TTC549 (cell line): ENCODE measurements at regions not wholly inside any gene's neighbourhood (a gene's known extent, or its start where the extent isn't known, plus 50 kb on each side); places are given as distances from the start of the nearest gene placed in this dataset.

Source experiments
- FAIRE-seq: peaks from 2 replicates; lab custom pipeline; 2012; peaks lifted over from hg19 to GRCh38; lab: Jason Lieb, UNC

DNA sequence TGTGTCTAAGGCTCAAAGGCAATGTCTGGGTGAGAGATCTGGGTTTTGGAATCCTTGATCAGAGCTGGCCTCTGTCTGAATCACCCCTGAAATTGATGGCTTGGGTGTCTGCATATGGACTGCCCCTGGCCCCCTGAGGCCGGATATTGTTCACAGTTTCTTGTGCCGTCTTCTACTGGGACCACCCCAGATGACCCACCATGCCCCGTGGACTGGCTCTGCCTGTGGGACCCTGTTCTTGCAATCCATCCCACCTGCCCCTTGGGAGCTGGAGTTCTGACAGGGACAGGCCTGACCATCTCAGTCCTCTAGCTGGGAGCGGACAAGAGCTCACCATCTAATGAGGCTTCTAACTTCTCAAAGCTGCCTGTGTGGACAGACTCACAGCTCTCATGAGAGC, 119.9 kb downstream of the FAM43A start:
- FAIRE-seq = no peak

DNA sequence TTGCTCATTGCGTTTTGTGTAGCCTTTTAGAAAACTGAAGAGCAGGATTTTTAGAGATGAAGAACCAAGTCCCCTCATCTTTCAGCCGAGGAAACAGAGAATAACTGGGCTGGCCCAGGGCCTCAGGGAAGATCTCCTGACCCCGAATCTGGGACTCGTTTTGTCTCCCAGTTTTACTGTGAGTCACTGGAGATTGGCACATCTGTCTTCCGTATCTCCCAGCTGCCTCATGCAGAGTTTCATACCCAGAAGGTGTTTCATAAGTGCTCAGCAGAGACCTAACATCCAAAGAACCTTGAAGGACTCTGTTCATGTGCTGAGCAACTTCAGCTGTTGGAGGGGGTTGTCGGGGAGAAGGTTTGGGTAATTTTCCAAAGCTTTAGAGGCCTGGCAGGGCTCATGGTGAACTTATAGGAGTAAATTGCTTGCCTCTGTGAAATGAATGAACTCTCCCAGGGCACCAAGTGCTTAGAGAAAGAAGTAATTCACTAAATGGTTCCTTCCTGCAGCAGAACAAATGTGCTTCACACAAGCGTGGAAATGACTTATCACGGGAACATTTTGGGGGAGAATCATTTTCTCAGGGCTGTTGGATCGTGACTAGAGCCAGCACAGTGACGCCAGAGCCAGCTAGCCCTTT, 121.4 kb downstream of the FAM43A start:
- no peak for FAIRE-seq

DNA sequence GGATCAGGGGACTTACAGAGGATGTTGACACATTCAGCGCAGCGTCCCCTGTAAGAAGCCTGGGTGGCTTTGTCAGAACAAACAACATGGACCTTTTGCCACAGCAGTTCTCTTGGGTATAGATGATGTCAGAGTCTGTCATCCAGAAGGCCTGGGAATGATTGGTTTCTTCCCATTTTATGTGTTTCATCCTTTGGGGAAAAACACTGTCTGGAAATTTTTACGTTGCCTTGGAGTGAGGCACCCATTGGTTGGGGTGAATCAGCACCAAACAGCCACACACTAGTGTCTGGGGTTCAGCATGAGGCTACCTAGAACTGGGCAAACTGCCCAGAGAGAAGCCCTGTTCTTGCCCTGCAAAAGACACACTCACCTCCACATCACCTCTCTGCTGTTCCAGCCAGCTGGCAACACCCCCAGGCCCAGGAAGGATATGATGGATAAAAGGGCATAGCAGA, 123.0 kb downstream of the FAM43A start:
- FAIRE-seq = no peak

DNA sequence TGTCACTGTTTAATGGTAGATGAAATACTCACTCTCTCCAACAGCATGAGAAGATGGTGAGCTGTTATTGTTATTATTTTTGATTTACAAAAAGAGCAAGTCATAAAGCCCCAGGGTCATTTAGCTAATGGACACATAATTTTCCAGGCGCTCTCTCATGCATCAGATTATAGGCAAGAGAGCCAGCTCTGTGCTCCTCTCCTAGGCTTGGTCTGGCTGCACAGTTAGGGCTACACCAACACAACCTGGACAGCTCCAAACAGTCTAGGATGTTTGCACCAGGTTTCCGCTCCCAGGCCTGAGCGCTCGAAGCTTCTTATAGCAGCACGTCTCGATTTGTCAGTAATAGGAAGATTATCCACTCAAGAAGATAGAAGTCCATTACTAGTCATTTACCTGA, 123.7 kb downstream of the FAM43A start:
- FAIRE-seq = no peak

DNA sequence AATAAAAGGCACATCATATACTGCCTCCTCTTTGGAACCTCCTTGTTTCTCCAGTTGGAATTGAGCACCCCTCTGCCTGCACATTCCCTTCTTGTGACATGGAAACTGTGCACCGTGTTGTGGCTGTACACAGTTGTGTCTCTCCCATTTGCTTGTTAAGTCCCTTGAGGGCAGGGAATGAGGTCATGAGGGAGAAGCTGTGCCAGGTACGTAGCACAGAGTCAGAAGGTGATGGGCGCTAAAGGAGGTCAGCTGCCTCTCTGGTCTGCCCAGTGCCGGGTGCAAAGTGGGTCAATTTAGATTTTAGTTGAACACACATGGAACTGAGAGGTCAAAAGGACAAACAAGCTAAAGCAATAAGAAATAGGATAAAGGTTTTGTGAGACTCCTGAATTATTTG, 124.4 kb downstream of the FAM43A start:
- no peak for FAIRE-seq

DNA sequence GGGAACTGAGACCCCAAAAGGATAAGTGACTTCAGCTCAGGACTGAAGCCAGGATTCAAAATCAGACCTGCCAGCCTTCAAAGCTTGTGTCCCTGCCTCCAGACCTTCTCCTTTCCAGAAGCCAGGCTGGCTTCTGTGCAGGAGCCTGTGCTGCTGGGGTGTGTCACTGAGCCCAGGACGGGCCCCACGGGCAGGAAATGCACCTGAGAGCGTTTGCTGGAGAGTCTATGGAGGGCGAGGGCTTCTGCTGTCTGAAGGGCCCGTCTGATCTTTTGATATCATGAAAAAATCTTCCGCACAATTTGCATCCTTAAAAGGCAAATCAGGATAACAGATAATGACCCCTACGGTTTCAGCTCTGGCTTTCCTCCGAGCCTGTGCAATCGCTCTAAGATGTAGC, 125.4 kb downstream of the FAM43A start:
- no peak for FAIRE-seq

DNA sequence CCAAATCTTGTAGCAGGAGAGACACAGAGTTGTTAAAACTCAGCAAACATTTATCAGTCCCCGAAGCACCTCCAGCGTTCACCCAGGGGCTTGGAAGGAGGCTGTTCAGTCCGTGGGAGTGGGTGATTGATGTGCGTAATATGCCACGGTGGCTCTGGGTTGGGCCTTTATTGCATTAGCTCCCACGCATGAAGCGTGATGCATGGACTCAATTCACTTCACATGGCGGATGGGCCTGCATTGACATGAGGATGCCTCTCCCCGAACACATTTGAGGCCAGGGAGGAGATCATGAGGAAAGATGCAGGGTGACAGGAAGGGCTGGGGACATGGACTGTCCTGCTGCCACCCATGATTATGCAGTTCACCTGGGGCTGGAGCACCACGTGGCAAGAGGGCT, 126.5 kb downstream of the FAM43A start:
- FAIRE-seq = no peak

DNA sequence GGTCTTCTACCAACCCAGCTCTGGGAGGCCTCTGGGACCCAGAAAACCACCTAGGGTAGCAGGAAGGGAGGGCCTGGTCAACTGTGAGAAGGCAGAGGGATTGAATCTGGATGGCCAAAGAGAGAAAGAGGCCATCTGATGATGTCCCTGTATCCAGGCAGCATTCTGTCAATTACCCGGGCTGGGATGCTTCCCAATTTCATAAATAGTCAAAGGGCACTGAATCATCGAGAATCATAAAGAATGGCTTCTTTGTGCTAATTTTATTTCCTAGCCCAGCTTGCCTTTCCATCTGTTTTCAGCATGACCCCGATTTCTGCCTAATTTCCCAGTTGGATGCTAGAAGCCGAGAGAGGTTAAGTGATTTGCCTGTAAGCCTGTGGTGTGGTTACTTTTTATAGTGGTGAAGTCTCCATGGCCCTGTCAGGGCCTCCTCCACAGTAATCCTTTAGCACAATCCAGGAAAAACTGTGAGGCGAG, 129.2 kb downstream of the FAM43A start:
- FAIRE-seq = no peak

DNA sequence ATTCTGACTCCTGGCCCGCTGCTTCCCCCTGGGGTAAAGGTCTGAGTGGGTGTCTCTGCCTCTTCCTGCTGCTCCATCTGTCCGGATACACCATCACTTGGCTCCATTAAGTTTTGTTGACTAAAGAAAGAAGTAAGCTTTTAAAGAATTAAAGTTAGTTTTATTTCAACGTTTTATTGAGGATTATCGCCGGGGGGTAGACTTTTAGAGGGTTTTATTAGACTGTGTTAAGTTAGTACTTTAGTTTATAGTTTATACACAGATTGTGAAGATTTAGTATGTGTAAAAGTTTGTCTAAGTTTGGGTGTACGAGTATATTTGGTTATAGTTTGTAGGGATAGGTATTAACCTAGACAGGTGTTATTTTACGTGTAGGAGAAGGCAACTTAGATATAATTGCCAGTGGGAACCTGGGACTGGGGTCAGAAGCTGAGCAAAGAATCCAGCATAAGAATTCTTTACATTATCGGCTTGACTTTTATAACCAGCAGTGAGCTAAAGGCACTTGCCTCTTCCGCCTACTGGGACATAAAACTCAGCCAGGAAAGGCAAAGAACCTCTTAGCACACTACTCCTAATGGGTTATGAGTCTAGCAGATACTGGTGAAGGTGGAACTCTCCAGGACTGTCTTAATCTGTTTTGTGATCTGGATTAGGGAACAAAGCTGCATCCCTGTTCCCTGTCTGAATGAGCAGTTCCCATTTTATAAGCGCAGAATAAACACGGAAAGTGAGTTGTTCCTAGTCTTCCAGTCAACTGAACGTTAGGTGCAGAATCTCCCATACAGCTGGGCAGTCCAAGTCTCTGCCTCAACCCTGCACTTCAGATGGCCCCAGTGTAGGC, 131.3 kb downstream of the FAM43A start:
- FAIRE-seq = no peak

DNA sequence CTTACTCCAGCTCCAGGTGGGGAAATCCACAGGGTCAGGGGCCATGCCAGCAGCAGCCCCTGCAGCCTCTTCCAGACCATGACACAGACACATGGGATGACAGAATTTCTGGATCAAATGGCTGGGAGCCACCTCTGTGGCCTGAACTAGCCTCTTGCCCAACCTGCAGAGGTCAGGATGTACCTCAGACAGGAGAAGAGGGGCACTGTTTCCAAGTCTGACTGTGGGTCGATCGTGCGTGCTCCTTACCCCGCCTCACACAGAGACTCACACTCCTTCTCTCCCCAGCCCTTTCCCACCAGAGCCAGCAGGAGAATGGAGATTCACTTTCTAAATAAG, 131.9 kb downstream of the FAM43A start:
- no peak for FAIRE-seq

DNA sequence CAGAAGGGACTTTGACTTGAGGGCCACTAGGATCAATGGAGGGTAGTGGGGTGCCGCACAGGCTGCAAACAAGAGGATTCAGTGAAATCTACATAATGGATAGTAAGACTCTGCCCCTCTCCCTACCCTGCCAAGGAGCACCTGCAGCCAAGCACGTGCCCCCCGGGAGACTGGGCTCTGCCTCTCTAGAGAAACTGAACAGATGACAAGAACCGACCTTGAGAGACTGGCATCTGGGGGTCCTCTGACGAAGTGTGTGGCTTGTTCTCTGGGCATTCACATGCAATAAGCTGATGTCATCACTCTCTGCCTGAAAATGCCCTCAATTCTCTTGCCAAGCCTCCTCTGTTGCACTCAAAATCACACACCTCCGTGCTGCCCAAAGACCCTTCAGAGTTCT, 132.3 kb downstream of the FAM43A start:
- no peak for FAIRE-seq

DNA sequence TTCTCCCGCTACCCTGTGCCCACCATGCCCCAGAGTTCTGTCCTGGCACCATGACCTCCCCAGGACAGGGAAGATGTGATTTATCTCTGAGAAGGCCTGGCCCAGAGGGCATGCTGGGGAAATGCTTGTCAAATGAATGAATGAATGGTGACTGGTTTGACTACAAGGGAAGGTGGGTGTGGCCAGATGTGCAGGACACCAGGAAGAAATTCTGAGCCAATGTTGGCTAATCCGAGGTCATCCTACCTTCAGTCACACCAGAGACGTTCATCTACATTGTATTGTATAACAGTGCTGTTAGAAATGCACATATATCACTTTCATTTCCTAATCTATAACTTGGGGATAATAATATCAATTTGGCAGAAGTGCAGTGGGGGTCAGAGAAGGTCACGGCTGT, 138.4 kb downstream of the FAM43A start:
- no peak for FAIRE-seq

DNA sequence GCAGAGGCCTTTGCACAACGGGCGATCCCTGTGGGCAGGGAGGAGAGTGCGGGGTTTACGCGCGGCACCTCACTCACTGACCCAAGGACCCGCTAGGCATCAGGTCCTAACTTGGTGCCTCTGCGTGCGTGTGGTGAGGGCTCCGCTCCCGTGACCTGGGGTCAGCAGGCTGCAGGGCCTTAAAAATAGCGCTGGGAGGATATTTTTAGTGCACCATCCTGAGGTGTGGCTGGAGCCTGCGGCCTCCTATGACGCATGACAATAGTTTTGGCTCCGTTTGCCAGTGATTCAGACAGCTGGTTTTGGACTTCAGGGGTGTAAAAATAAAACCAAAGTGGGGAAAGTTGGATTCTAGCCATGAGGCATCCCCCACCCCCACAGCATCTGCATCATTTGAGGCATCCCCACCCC, 139.0 kb downstream of the FAM43A start:
- no peak for FAIRE-seq

DNA sequence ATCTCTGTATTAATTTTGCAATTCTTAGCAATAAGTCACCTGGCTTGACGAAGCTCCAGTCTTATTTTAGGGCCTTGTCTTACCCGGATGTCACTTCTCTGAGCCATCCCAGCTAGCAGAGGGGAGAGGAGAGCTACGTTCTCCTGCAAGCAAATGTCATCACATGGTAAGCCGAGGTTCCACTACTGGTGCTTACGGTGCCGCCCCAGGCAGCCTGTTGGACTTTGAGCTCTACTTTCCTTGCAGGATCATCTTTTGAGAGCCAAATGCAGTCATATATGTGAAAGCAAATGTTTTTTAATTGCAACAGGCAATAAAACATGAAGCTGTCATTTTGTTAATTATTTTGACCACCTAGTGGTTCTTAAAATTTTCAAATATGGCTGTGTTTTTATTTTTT, 140.9 kb downstream of the FAM43A start:
- no peak for FAIRE-seq

DNA sequence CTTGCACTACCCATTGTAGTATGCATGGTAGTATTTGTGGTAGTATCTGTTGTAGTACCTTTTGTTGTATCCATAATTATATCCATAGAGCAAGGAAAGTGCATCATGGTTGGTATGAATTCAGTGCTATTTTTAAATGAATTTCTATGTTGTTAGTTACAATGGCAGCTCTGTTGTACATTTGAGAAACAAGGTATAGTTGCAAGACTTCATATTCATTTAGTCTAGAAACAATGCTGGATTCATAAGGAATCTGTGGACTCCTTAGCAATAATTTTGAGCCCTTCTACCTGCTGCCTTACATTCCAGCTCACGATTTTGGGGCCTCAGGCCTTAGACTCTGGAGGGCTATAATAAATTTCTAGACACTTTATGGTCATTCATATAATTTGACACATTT, 141.8 kb downstream of the FAM43A start:
- FAIRE-seq = no peak

DNA sequence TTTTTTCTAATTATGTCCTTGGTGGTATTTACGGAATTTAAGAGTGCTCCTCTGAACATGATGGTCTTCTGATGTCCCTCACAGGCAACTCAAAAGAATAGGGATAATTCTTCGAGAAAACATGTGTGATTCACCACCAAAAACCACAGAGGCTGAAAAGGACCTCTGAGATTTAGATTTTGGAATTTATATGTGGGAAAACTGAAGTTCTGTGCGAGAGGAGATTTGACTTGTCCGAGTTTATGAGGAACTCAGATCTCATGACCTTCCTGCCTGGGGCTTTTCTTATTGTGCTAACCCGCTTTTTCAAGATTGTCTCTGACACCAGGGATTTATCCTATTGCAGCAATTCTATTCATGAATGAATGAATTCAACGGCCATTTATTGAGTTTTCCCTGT, 142.4 kb downstream of the FAM43A start:
- FAIRE-seq = no peak

DNA sequence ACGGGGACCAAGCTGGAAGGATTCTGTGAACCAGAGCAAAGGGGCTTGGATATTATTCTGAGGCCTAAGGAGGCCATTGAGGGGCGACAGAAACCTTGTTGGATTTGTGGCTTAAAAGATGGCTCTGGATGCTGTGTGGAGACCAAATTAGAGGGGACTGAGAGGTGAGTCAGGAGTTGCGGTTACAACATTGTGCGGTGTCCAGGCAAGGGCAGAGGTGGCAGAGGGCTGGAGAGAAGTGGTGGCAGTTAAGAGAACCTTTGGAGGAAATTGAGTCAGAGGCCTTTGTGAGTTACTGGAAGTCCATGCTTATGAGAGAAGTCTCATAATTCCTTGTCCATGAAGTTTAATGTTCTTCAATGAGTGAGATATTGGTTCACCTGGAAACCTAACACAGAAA, 143.2 kb downstream of the FAM43A start:
- FAIRE-seq = no peak

DNA sequence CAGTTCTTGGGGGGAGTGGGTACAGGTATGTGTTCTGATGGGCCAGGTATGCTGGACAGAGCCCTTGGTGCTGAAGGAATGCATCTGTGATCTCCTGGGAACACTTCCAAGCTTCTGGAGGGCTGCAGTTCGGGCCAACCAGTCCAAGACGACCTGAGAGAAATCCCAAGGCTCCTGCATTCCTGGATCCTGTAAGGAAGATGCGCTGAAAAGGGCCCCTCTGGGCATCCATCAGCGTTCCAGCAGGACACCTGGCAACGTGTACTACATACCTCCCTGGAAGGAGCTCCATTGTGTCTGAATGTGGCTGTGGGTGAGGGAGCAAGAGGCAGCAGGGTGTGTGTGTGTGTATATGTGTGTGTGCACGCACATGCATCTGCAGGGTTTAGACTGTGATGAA, 144.7 kb downstream of the FAM43A start:
- FAIRE-seq = no peak

DNA sequence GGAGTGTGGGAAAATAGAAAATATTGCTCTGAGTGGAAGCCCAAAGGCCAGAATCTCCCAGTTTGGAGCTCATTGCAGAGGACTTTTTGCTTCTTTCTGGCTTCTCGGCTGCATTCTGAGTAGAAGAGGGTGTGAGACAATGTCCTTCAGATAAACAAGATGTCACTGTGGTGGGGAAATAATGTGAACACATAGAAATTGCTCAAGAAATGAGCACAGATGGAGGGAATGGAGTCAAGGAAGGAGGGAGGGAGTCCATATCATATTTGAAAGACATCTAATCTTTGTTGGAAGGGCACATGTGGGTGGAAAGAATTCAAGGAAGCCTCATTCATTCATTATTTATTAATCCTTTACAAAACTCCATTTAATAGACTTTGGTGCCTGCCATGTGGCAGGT, 145.3 kb downstream of the FAM43A start:
- no peak for FAIRE-seq

DNA sequence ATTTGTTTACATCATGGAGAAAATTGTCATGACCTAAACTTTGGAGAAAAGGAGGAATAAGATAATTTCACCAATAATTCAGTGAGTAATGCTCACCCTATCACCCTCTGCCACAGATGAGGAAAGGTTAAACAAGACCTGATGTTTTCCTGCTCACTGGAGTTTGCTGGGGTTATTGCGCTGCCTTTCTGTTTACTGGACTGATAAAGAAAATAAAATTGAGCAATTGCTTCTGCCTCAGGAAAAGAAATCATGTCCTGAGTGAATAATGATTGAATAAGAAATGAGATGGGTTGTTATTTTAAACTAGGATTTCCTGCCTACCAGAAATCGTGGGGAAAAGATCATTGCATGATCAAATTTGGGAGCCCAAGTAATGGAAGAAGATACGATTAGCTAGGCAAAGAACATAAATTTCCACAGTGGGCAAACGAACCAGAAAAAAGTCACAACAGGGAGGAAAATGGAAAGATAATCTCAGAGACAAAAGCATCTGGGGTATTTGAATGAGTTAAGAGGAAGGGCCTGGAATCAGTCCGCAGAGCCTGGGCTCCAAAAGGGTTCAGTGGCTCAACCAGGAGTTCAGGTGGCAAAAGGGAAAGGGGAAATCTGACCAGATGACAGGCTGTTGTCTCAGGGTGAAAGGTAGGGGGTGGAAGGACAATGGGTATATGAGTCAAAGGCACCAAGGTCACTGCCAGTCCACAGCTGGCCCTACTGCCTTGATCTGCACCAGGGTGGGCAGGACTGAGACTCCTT, 146.8 kb downstream of the FAM43A start:
- FAIRE-seq = no peak

DNA sequence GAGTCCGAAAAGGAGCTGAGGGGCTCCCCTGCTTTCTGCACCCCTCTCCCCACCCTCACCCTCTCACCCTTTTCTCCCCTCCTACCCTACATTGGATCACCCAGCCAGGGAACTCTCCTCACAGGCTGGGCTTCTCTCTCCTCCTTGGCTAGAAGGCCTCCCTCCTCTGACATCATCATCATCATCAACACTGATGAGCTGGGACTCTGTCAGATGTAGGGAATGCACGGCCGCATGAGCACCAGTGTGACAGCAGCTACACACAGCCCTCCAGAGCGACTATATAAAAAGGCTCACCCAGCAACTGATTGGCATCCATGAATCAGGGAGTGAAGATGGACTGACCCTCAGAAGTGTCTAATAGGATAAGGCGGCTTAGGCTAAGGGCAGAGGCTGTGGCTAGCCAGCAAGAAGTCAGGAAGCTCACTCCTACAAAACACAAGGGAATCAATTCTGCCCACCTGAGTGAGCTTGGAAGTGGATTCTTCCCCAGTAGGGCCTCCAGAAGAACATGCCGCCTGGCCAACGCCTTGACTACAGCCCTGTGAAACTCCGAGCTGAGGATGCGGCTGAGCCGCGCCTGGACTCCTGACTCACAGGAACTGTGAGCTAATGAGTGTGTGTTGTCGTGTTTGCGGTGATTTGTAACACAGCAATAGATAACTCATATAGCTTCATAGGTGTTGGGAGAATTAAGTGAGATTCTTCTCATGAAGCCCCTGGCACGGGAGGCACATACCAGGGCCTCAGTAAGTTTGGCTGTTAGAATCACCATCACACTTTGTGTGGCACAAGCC, 147.6 kb downstream of the FAM43A start:
- no peak for FAIRE-seq

DNA sequence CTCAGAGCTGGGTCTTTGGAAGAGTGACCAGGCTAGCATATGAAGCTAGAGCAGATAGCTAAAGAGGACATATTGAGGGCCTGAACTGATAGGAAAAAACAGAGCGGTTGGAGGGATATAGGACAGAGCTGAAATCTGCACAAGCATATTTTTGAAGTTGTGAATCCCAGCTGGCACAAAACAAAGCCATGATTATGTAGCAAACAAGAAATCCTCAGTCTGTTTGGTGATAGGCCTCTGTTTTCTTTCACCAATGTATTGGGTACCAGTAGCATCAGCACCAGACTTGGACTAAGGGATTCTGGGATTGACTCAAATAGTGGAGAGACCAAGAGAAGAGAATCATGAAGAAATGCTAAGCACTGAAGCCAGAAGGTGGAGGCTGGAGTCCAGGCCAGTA, 151.0 kb downstream of the FAM43A start:
- FAIRE-seq = no peak
